ENCODE measurements at regions not wholly inside any gene's neighbourhood (a gene's known extent, or its start where the extent isn't known, plus 50 kb on each side); places are given as distances from the start of the nearest gene placed in this dataset.

- H3K4me3 ChIP-seq (ENCODE audit: low read depth, low read length) = no peak overlapping the region
- TF ChIP-seq CTCF (IDR thresholded peaks at IDR 0.05; ENCODE audit: low read depth, low read length) = no peak
These were observed 200.0 kb upstream of the IER5L start for GRCh38 chr9:129377931-129378661.

GRCh38 chr9:129377181-129377580 is 199.1 kb upstream of the IER5L start:
- TF ChIP-seq CTCF (IDR thresholded peaks at IDR 0.05; ENCODE audit: low read depth, low read length) = no peak
- H3K4me3 ChIP-seq (ENCODE audit: low read depth, low read length) = no peak overlapping the region

GRCh38 chr9:129375845-129376244 is 197.8 kb upstream of the IER5L start:
- TF ChIP-seq CTCF (IDR thresholded peaks at IDR 0.05; ENCODE audit: low read depth, low read length) = no peak
- H3K4me3 ChIP-seq (ENCODE audit: low read depth, low read length) = no peak overlapping the region

- no peak overlapping the region for H3K4me3 ChIP-seq (ENCODE audit: low read depth, low read length)
- TF ChIP-seq CTCF (IDR thresholded peaks at IDR 0.05; ENCODE audit: low read depth, low read length) = no peak
These were observed 196.6 kb upstream of the IER5L start for GRCh38 chr9:129374651-129375050.

- no peak for TF ChIP-seq CTCF (IDR thresholded peaks at IDR 0.05; ENCODE audit: low read depth, low read length)
- no peak overlapping the region for H3K4me3 ChIP-seq (ENCODE audit: low read depth, low read length)
These were observed 196.2 kb upstream of the IER5L start for GRCh38 chr9:129374231-129374630.

GRCh38 chr9:129373361-129373760 is 195.3 kb upstream of the IER5L start:
- no peak for TF ChIP-seq CTCF (IDR thresholded peaks at IDR 0.05; ENCODE audit: low read depth, low read length)

GRCh38 chr9:129370770-129371169 is 192.7 kb upstream of the IER5L start:
- TF ChIP-seq CTCF (IDR thresholded peaks at IDR 0.05; ENCODE audit: low read depth, low read length) = no peak
- H3K4me3 ChIP-seq (ENCODE audit: low read depth, low read length) = no peak overlapping the region

More at GRCh38 chr9:129373361-129373760, 195.3 kb upstream of the IER5L start:
- no peak overlapping the region for H3K4me3 ChIP-seq (ENCODE audit: low read depth, low read length)

Measured in WI38 (cell line).